Activated CD8-positive, alpha-beta T cell treated with anti-CD3 and anti-CD28 coated beads for 36 hours (primary cell): ENCODE measurements at regions not wholly inside any gene's neighbourhood (a gene's known extent, or its start where the extent isn't known, plus 50 kb on each side); places are given as distances from the start of the nearest gene placed in this dataset.

Source experiments
- ATAC-seq: fragments of 200-7000 bp; cut with Tn5 transposase; one replicate; pipeline ENCODE4 v1.10.0; 2021; ENCODE audit warnings: mild to moderate bottlenecking, moderate library complexity
- CTCF ChIA-PET: fragments of 350-600 bp; sonication (Branson Sonifier 250); formaldehyde crosslinking; loops from one replicate; lab custom pipeline; 2021; ENCODE audit warnings: antibody characterized with exemption; lab: Charles Lee
- POLR2A ChIA-PET: fragments of 350-600 bp; sonication (Branson Sonifier 250); formaldehyde crosslinking; loops from one replicate; lab custom pipeline; 2021; ENCODE audit warnings: antibody characterized with exemption; lab: Charles Lee
- DNase-seq: peaks from one replicate; pipeline ENCODE4 v3.0.0-alpha.2; 2020
- H3K27ac Mint-ChIP-seq: one replicate; pipeline ENCODE4 v1.8.0; 2021; ENCODE audit warnings: mild to moderate bottlenecking, mixed read lengths
- H3K27me3 Mint-ChIP-seq: one replicate; pipeline ENCODE4 v1.8.0; 2021; ENCODE audit warnings: mixed read lengths
- H3K36me3 Mint-ChIP-seq: one replicate; pipeline ENCODE4 v1.8.0; 2021; ENCODE audit warnings: low read depth, mixed read lengths
- H3K4me1 Mint-ChIP-seq: one replicate; pipeline ENCODE4 v1.8.0; 2021; ENCODE audit warnings: low read depth, mixed read lengths
- H3K4me3 Mint-ChIP-seq: one replicate; pipeline ENCODE4 v1.8.0; 2021; ENCODE audit warnings: mild to moderate bottlenecking, moderate library complexity, mixed read lengths
- H3K9me3 Mint-ChIP-seq: one replicate; pipeline ENCODE4 v1.8.0; 2021; ENCODE audit warnings: mixed read lengths
- intact Hi-C: fragments of 100-400 bp; cut with micrococcal nuclease; formaldehyde crosslinking; loops from one replicate; pipeline ENCODE4 v1.10.0; 2022
- TF ChIP-seq, protein P1 (sequence below): fragments of 200-600 bp; IDR thresholded peaks from one replicate; pipeline ENCODE4 v1.8.0; 2022; ENCODE audit warnings: antibody characterized with exemption, mild to moderate bottlenecking

- no peak for DNase-seq
- Mint-ChIP-seq H3K4me1 (no peaks in the 10 kb centered on the region), H3K27ac (no peak overlapping the region), H3K9me3 (no peaks in the 10 kb centered on the region), H3K4me3 (no peak overlapping the region), H3K27me3 (peaks cover 1% of the 10 kb centered on the region), H3K36me3 (no peaks in the 10 kb centered on the region)
- ChIA-PET CTCF (no interaction called here), POLR2A (no interaction called here)
- intact Hi-C loops: no loop called here
- TF ChIP-seq, protein P1, sequence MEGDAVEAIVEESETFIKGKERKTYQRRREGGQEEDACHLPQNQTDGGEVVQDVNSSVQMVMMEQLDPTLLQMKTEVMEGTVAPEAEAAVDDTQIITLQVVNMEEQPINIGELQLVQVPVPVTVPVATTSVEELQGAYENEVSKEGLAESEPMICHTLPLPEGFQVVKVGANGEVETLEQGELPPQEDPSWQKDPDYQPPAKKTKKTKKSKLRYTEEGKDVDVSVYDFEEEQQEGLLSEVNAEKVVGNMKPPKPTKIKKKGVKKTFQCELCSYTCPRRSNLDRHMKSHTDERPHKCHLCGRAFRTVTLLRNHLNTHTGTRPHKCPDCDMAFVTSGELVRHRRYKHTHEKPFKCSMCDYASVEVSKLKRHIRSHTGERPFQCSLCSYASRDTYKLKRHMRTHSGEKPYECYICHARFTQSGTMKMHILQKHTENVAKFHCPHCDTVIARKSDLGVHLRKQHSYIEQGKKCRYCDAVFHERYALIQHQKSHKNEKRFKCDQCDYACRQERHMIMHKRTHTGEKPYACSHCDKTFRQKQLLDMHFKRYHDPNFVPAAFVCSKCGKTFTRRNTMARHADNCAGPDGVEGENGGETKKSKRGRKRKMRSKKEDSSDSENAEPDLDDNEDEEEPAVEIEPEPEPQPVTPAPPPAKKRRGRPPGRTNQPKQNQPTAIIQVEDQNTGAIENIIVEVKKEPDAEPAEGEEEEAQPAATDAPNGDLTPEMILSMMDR: no peak
- no peak for ATAC-seq
Measured at GRCh38 chr2:41576423-41576822, 471.4 kb upstream of the PKDCC start.

DNA sequence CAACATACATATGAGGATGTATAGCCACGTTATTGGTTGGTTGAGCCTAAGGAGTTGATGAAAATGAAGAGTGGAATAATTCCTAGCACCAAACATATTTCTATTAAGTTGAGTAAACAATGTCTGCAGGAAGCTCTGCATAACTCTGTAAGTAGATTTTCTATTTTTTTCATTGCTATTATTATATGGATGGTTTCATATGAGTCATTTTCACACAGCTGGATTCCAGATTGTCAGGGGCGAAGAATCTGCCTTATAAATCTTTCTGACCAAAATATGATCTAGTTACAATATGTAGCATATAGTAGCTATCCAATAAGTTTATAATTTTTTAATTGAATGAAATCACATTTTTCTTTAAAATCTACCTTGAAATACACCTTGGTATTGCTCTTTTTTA is 468.0 kb upstream of the PKDCC start:
- H3K27ac Mint-ChIP-seq: no peak overlapping the region
- no peak for DNase-seq
- POLR2A ChIA-PET: no interaction called here
- no peaks in the 10 kb centered on the region for H3K4me1 Mint-ChIP-seq
- TF ChIP-seq, protein P1: no peak
- no peak overlapping the region for H3K4me3 Mint-ChIP-seq
- H3K27me3 Mint-ChIP-seq: peaks cover 1% of the 10 kb centered on the region
- peaks cover 8% of the 10 kb centered on the region for H3K9me3 Mint-ChIP-seq
- H3K36me3 Mint-ChIP-seq: no peaks in the 10 kb centered on the region
- no peak for ATAC-seq
- intact Hi-C loops: no loop called here
- CTCF ChIA-PET: no interaction called here

DNA sequence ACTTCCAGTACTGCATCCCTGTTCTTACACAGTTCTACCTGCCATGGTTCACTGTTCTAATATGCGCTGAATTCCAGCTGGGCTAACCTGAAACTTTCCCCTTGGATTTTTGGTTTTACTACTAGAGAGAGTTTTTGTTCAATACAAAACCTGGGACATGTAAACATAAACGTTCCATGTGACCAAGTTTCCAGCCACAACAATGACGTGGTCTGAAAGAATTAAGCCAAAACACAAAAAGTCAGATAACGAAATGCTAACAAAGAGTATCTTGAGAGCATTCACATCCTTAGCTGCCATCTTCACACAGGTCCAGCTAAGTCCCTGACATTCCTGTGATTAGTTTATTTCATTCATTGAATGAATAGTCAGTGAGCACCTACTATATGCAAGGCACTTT is 467.0 kb upstream of the PKDCC start:
- Mint-ChIP-seq H3K27me3 (peaks cover 1% of the 10 kb centered on the region), H3K36me3 (no peaks in the 10 kb centered on the region), H3K27ac (no peak overlapping the region), H3K9me3 (peaks cover 16% of the 10 kb centered on the region), H3K4me3 (no peak overlapping the region), H3K4me1 (no peaks in the 10 kb centered on the region)
- ChIA-PET POLR2A (no interaction called here), CTCF (no interaction called here)
- ATAC-seq (no peak), DNase-seq (no peak)
- TF ChIP-seq, protein P1: no peak
- intact Hi-C loops: no loop called here

DNA sequence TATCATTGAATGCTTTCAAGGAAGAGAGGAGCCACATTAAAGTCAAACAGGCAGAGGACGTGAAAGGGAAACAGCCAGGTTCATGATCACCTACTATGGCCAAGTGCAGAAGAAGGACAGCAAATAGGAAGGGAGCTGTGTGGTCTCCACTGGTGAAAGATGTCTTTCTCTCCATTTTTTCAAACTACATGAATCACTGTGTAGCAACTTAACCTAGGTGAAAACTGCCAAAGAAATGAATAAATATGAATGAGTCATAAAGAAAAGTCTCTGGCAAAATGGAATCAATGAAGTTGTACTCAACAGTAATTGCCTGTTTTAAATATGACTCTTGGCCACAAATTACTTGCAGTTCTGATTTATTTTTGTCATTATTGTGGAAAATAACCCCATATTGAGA is 452.6 kb upstream of the PKDCC start:
- TF ChIP-seq, protein P1: no peak
- Mint-ChIP-seq H3K27ac (no peak overlapping the region), H3K36me3 (no peaks in the 10 kb centered on the region), H3K9me3 (no peaks in the 10 kb centered on the region), H3K27me3 (no peaks in the 10 kb centered on the region), H3K4me1 (no peaks in the 10 kb centered on the region), H3K4me3 (no peak overlapping the region)
- no peak for ATAC-seq
- intact Hi-C loops: loop anchor here (10.0 kb wide), 1 partner anchor 60 kb away; no protein-coding TSS in a partner anchor
- ChIA-PET POLR2A (no interaction called here), CTCF (interaction anchor here (1.1 kb wide), 1 partner anchor 29 kb away, joined by 3 read pairs; no protein-coding TSS in a partner anchor)
- DNase-seq: no peak

GRCh38 chr2:41597680-41598079 is 450.1 kb upstream of the PKDCC start:
- Mint-ChIP-seq H3K4me3 (no peak overlapping the region), H3K9me3 (no peaks in the 10 kb centered on the region), H3K36me3 (no peaks in the 10 kb centered on the region), H3K27me3 (no peaks in the 10 kb centered on the region), H3K27ac (no peak overlapping the region), H3K4me1 (no peaks in the 10 kb centered on the region)
- no peak for ATAC-seq
- ChIA-PET POLR2A (no interaction called here), CTCF (no interaction called here)
- DNase-seq: no peak
- intact Hi-C loops: loop anchor here (10.0 kb wide), 1 partner anchor 57 kb away; no protein-coding TSS in a partner anchor
- TF ChIP-seq, protein P1: no peak
